Activated naive CD8-positive, alpha-beta T cell treated with anti-CD3 and anti-CD28 coated beads, Interleukin-2, amount 10 ng/mL, durations not matched to agents 7 days and 5 days (primary cell): ENCODE measurements at regions not wholly inside any gene's neighbourhood (a gene's known extent, or its start where the extent isn't known, plus 50 kb on each side); places are given as distances from the start of the nearest gene placed in this dataset.

Experiments
- ATAC-seq: fragments of 150-1000 bp; cut with Tn5 transposase; one replicate; pipeline ENCODE4 v1.10.0; 2021; ENCODE audit warnings: low read depth, moderate library complexity
- POLR2A ChIA-PET: fragments of 350-600 bp; sonication (Branson Sonifier 250); formaldehyde crosslinking; loops from one replicate; lab custom pipeline; 2021; ENCODE audit warnings: antibody characterized with exemption; lab: Charles Lee
- DNase-seq: peaks from one replicate; pipeline ENCODE4 v3.0.0; 2021
- H3K27ac Mint-ChIP-seq: one replicate; pipeline ENCODE4 v1.8.0; 2022; ENCODE audit warnings: mild to moderate bottlenecking, mixed read lengths
- H3K27me3 Mint-ChIP-seq: one replicate; pipeline ENCODE4 v1.8.0; 2022; ENCODE audit warnings: mild to moderate bottlenecking, moderate library complexity, mixed read lengths
- H3K36me3 Mint-ChIP-seq: one replicate; pipeline ENCODE4 v1.8.0; 2021; ENCODE audit warnings: mild to moderate bottlenecking, mixed read lengths
- H3K4me1 Mint-ChIP-seq: one replicate; pipeline ENCODE4 v1.8.0; 2021; ENCODE audit warnings: mixed read lengths
- H3K4me3 Mint-ChIP-seq: one replicate; pipeline ENCODE4 v1.8.0; 2022; ENCODE audit warnings: mild to moderate bottlenecking, moderate library complexity, mixed read lengths
- H3K9me3 Mint-ChIP-seq: one replicate; pipeline ENCODE4 v1.8.0; 2021; ENCODE audit warnings: mixed read lengths

DNA sequence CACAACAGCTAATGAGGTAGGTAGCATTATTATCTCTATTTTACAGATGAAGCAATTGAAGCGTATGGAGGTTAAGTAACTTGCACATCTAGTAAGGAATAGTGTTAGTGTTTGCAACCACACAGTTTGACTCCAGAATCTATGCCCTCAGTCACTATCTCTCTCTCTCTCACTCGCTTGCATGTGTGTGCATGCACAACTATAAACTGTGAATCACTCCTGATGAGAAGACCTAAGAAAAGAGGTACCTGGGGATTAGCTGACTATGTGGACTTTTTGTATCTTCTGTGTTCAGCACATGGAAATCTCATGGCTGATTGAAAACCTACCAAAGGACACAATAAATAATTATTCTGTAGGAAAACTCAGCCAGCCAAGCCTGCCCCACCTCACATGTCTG is 295.5 kb downstream of the BRINP2 start:
- Mint-ChIP-seq H3K9me3 (peaks cover 6% of the 10 kb centered on the region), H3K4me1 (no peaks in the 10 kb centered on the region), H3K27ac (no peak overlapping the region), H3K27me3 (no peaks in the 10 kb centered on the region), H3K36me3 (no peaks in the 10 kb centered on the region), H3K4me3 (no peak overlapping the region)
- ATAC-seq (no peak), DNase-seq (no peak)
- POLR2A ChIA-PET, result no interaction called here

DNA sequence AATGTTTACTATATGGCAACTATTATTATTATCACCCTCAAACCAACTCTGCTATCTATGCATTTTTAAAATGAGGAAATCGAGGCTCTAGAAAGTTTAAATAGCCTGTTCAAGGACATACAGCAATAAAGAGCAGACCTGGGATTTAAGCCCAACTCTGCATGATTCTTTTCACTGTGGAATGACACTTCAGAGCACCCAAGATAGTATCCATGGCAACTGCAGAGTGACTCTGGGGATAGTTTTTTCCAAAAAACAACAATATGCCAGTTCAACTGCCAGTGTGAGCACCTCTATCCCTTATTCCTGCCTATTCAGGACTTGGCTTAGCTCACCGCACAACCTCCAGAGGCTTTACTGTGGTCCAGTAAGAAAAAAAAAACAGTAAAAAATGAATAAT is 293.9 kb downstream of the BRINP2 start:
- H3K9me3 Mint-ChIP-seq, result peaks cover 6% of the 10 kb centered on the region
- DNase-seq (no peak), ATAC-seq (no peak)
- no peaks in the 10 kb centered on the region for H3K4me1 Mint-ChIP-seq
- no peak overlapping the region for H3K27ac Mint-ChIP-seq
- H3K4me3 Mint-ChIP-seq, result no peak overlapping the region
- no peaks in the 10 kb centered on the region for H3K27me3 Mint-ChIP-seq
- no peaks in the 10 kb centered on the region for H3K36me3 Mint-ChIP-seq
- POLR2A ChIA-PET, result no interaction called here

DNA sequence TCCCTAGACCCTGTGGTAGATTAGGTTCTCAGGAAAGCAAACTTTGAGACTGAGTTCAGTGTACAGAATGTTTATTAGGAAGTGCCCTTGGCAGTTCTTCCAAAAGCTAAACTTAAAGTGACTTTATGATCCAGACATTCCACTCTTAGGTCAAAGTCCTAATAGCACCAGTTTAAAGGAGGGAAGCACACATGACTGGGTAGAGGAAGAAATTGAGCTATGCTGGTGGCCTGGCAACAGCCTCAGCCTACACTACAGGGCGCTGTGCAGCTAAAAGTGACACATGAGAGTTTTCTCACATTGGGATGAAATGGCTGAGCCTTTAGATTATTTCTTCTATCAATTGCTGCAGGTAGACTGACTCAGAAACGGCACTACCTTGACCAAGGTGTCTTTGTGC is 280.4 kb downstream of the BRINP2 start:
- no peak overlapping the region for H3K4me3 Mint-ChIP-seq
- H3K36me3 Mint-ChIP-seq, result no peaks in the 10 kb centered on the region
- ATAC-seq (no peak), DNase-seq (no peak)
- POLR2A ChIA-PET, result no interaction called here
- H3K27me3 Mint-ChIP-seq, result no peaks in the 10 kb centered on the region
- peaks cover 4% of the 10 kb centered on the region for H3K9me3 Mint-ChIP-seq
- no peaks in the 10 kb centered on the region for H3K4me1 Mint-ChIP-seq
- H3K27ac Mint-ChIP-seq, result no peak overlapping the region

DNA sequence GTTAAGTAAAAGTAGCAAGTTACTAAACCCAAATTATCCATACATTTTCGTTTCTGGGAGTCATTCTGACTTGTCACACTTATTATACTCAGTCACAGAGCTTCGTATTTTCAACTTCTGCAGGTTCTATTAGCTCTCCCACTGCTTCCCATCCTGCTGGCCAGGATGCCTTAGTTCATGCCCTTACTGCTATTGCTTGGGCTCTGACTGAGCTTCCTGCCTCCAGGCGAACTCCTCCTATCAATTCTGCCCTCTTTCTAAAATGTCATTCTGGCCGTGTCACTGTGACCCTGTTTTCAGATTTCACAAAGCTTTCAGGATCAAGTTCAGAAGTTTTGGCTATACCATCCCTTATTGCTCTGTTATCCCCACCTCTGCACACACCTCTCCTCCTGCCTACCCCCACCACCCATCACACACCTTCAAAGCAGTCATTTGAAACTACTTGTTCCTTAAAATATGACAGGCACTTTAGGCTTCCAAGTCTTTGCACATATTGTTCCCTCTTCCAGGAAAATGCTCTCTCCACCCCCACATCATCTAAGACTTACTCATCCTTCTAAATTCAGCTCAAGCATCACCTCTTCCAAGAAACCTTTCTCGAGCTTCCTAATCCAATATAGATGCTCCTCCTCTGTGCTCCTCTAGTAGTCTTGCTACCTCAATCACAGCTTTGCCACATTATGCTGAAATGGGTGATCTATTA is 278.0 kb downstream of the BRINP2 start:
- POLR2A ChIA-PET, result no interaction called here
- Mint-ChIP-seq H3K27ac (no peak overlapping the region), H3K4me3 (no peak overlapping the region), H3K36me3 (no peaks in the 10 kb centered on the region), H3K27me3 (no peaks in the 10 kb centered on the region), H3K4me1 (no peaks in the 10 kb centered on the region), H3K9me3 (peaks cover 4% of the 10 kb centered on the region)
- DNase-seq (no peak), ATAC-seq (no peak)

DNA sequence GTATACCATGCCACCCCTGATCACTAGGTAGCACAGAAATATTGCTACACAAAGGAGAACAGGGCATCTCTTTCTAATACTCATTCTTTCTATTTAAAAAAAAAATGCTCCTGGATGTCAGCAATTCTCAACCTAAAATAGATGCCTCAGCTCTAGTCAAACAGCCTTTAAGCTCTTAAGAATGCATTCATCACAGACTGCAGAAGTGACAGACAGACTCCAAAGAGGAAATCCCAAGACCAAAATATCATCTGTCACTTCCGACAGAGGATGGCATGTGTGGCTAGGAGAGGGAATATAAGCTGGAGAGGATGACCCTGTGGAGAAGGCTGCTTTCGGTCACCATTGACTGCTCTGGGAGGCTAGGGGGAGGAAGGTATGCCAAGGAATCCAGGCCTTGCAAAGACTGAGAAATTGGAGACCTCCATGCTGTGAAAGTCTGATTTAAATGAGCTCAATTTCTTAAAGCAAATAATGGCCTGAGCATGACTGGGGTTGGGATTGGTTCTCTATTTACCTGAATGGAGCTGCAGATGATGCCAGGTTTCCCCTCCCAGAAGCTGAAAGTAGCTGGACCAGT is 277.4 kb downstream of the BRINP2 start:
- ATAC-seq (no peak), DNase-seq (no peak)
- H3K36me3 Mint-ChIP-seq, result no peaks in the 10 kb centered on the region
- H3K27me3 Mint-ChIP-seq, result no peaks in the 10 kb centered on the region
- no peak overlapping the region for H3K4me3 Mint-ChIP-seq
- no peaks in the 10 kb centered on the region for H3K4me1 Mint-ChIP-seq
- peaks cover 4% of the 10 kb centered on the region for H3K9me3 Mint-ChIP-seq
- no peak overlapping the region for H3K27ac Mint-ChIP-seq
- POLR2A ChIA-PET, result no interaction called here

DNA sequence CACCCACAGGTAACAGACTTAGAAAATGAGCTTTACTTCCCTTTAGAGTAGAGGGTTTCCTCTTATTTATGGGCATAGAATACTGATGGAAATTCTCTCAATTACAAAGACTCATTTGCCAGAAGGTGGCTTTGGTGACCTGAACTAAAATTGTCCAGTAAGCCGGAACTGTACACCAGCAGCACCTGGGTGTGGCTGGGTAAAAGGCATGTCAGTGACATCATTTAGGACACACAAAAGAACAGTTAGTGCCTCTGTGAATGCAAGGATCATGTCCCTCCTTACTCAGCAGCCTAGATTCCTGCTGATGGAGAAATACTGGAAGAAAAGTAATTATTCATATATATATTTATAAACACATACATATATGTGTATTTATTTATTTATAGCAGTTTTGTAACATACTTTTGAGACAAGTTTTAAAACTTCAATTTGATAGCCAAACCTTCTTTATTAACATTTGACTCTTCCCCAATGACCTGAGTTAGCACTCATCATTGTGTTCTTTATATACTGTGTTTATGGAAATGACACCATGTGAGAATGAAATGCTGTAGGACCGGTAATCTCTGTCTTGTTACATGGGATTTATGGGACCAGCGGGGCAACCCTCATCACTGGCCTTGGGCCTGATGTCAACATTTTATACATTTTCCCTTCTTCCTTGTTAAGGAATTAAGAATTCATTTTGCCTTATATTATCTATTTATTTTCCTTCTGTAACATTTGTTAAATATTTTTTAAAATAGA is 274.4 kb downstream of the BRINP2 start:
- DNase-seq (no peak), ATAC-seq (no peak)
- Mint-ChIP-seq H3K4me1 (no peaks in the 10 kb centered on the region), H3K9me3 (peaks cover 6% of the 10 kb centered on the region), H3K36me3 (no peaks in the 10 kb centered on the region), H3K27ac (no peak overlapping the region), H3K27me3 (no peaks in the 10 kb centered on the region), H3K4me3 (no peak overlapping the region)
- POLR2A ChIA-PET, result no interaction called here

DNA sequence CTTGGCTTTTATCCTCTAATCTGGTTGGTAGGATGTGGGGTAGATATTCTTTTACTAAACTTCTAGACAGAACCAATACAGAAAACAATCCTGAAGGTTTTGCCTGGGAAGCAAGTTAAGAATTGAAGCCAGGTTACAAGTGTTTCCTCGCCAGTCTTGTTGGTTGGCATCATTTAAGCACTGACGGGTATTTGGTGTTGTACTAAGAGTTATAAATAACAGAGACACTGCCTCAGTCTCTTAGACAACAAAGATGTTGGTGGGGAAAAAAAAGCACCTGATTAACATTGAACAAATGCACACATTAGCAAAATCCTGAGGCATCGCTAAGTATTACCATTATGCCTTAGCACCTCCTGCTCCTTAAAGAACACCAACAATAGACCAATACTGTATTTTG is 272.2 kb downstream of the BRINP2 start:
- no peak overlapping the region for H3K27ac Mint-ChIP-seq
- no peak overlapping the region for H3K4me3 Mint-ChIP-seq
- H3K4me1 Mint-ChIP-seq, result no peaks in the 10 kb centered on the region
- H3K9me3 Mint-ChIP-seq, result peaks cover 3% of the 10 kb centered on the region
- POLR2A ChIA-PET, result no interaction called here
- no peak for ATAC-seq
- no peaks in the 10 kb centered on the region for H3K36me3 Mint-ChIP-seq
- no peaks in the 10 kb centered on the region for H3K27me3 Mint-ChIP-seq
- DNase-seq, result no peak

DNA sequence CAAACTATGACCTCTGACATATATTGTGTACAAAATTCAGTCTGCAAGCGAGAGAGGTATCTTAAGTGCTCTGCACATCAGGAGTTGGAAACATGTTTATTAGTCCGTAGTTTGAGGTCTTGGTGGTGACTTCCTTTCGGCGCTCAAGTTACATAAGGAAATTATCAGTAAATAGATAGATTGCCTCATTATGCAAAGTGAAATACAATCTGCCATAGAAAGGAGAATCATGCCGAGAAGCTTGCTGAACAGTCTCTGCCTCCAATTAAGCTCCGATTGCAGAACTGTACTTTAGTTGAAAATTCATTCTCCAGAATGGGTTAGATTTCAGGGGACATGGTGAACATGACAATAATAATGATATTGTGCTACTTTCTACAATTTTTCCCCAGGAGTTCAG is 271.8 kb downstream of the BRINP2 start:
- H3K4me1 Mint-ChIP-seq, result no peaks in the 10 kb centered on the region
- H3K27ac Mint-ChIP-seq, result no peak overlapping the region
- H3K4me3 Mint-ChIP-seq, result no peak overlapping the region
- H3K27me3 Mint-ChIP-seq, result no peaks in the 10 kb centered on the region
- peaks cover 3% of the 10 kb centered on the region for H3K9me3 Mint-ChIP-seq
- no peak for DNase-seq
- POLR2A ChIA-PET, result no interaction called here
- ATAC-seq, result no peak
- no peaks in the 10 kb centered on the region for H3K36me3 Mint-ChIP-seq

DNA sequence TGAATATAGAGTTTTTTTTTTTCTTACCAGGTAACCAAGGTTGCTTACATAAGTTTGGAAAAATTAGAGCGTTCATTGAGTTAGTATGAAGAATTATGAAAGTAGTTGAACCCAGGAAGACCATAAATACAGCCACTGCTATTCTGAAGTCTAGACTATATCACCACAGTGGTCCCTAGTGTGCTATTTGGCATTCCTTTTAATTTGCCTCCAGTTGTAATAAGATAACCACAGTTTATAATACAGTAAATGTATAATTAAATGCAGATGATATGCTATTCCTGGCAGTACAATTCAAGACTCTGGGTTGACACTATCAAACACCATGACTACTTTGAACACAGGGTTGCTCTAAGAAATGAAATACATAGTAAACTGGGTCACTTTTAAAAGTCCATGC is 270.5 kb downstream of the BRINP2 start:
- ATAC-seq (no peak), DNase-seq (no peak)
- no peak overlapping the region for H3K4me3 Mint-ChIP-seq
- no peaks in the 10 kb centered on the region for H3K36me3 Mint-ChIP-seq
- H3K4me1 Mint-ChIP-seq, result no peaks in the 10 kb centered on the region
- POLR2A ChIA-PET, result no interaction called here
- H3K9me3 Mint-ChIP-seq, result peaks cover 1% of the 10 kb centered on the region
- no peak overlapping the region for H3K27ac Mint-ChIP-seq
- H3K27me3 Mint-ChIP-seq, result no peaks in the 10 kb centered on the region

DNA sequence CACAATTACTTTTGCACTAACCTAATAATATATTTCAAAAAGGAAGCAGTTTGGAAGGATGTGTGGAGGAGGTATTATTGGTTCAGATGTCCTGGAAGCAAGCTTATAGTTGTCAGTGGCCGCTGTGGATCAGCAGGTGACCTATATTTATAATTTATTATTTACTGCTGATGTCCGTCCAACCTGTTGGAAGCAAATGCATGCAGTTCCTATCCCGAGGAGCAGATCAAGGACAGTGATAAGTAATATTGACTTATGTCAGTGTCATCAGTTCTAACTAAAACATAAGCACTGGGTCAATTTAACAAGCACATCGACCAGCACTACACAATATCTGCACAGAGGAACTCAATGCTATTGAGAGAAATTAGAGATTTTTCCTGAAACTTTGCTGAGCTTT is 270.1 kb downstream of the BRINP2 start:
- POLR2A ChIA-PET, result no interaction called here
- H3K9me3 Mint-ChIP-seq, result peaks cover 1% of the 10 kb centered on the region
- H3K4me3 Mint-ChIP-seq, result no peak overlapping the region
- no peaks in the 10 kb centered on the region for H3K27me3 Mint-ChIP-seq
- no peak overlapping the region for H3K27ac Mint-ChIP-seq
- no peaks in the 10 kb centered on the region for H3K36me3 Mint-ChIP-seq
- H3K4me1 Mint-ChIP-seq, result no peaks in the 10 kb centered on the region
- DNase-seq, result no peak
- no peak for ATAC-seq

DNA sequence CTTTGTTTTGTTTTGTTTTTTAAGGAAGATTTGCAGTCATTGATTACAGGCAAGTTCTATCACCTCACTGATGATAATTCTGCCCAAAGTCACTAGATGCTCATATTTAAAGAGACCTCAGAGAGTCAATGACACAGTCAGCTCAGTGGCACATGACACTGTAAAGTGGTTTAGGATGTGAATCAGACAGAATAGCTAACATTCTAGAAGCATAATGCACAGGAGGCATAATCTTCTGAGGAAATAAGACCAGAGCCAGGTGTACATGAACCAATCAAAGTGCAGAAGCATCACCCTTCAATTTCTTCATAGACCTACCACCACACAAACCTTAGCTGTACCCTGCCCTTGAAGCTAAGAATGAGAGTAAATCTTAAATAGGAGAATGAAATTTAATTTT is 268.5 kb downstream of the BRINP2 start:
- H3K4me1 Mint-ChIP-seq, result no peaks in the 10 kb centered on the region
- ATAC-seq (no peak), DNase-seq (no peak)
- H3K27me3 Mint-ChIP-seq, result no peaks in the 10 kb centered on the region
- H3K9me3 Mint-ChIP-seq, result peaks cover 1% of the 10 kb centered on the region
- H3K27ac Mint-ChIP-seq, result no peak overlapping the region
- POLR2A ChIA-PET, result no interaction called here
- H3K36me3 Mint-ChIP-seq, result no peaks in the 10 kb centered on the region
- no peak overlapping the region for H3K4me3 Mint-ChIP-seq

DNA sequence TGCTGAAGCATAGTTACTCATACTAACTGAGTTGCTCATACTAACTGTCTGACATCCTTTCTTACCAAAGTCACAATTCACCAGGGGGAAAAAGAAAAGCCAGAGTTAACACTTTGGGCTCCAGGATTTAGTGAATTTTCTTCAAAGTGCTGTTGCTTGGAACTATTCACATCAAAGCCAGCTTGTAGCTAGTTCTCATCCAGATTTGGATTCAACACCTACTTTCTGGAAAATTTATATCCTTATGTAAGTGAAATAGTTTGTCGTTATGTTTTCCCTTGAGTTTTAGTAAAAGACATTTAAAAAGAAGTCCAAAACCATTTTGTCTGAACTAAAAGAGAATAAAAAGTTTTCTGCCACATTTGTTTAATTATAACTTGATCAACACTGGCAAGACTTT is 264.6 kb downstream of the BRINP2 start:
- no peak for ATAC-seq
- Mint-ChIP-seq H3K4me3 (no peak overlapping the region), H3K36me3 (no peaks in the 10 kb centered on the region), H3K9me3 (no peaks in the 10 kb centered on the region), H3K4me1 (no peaks in the 10 kb centered on the region), H3K27ac (no peak overlapping the region), H3K27me3 (no peaks in the 10 kb centered on the region)
- no peak for DNase-seq
- POLR2A ChIA-PET, result no interaction called here

DNA sequence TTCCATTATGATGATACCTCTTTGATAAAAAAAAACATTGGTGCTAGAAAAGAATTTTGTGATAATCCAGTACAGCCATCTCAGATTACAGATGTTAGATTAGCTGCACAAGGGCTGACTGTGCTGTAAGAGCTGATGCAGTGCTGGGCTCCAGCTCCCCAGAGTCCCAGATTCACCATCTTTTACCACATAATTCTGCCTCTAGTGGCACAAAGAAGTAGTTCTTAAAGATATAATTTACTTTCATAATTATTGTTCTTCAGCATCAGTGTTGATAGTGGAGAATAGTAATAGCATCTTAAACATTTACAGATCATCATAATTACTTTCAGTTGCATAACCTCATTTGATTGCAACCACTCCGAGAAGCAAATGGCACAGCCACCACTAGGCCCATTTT is 262.1 kb downstream of the BRINP2 start:
- Mint-ChIP-seq H3K4me1 (no peaks in the 10 kb centered on the region), H3K27me3 (no peaks in the 10 kb centered on the region), H3K36me3 (no peaks in the 10 kb centered on the region), H3K4me3 (no peak overlapping the region), H3K27ac (no peak overlapping the region), H3K9me3 (no peaks in the 10 kb centered on the region)
- DNase-seq, result no peak
- POLR2A ChIA-PET, result no interaction called here
- no peak for ATAC-seq

DNA sequence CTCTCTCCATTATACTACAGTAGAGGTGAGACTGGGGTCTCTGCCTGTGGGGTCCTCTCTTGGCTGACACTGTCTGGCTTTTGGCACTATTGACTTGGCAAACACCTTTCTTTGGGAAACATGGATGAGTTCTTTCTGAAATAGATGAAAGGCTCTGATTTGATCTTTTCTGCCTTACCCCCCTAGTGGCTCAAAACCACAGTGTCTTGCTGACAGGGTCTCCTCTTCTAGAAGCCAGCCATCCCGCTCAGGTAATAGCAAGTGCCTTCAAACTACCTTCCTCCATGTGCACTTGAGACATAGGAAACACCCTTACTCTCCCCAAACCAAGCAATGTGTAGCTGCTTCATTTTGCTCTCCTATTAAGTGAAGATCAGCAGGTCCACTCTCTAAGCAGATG is 260.4 kb downstream of the BRINP2 start:
- no peaks in the 10 kb centered on the region for H3K4me1 Mint-ChIP-seq
- no peak for ATAC-seq
- no peaks in the 10 kb centered on the region for H3K9me3 Mint-ChIP-seq
- POLR2A ChIA-PET, result no interaction called here
- H3K27ac Mint-ChIP-seq, result no peak overlapping the region
- H3K36me3 Mint-ChIP-seq, result no peaks in the 10 kb centered on the region
- no peak overlapping the region for H3K4me3 Mint-ChIP-seq
- H3K27me3 Mint-ChIP-seq, result no peaks in the 10 kb centered on the region
- no peak for DNase-seq
